Nephron (organoid): ENCODE measurements at regions not wholly inside any gene's neighbourhood (a gene's known extent, or its start where the extent isn't known, plus 50 kb on each side); places are given as distances from the start of the nearest gene placed in this dataset.

Experiments used
- H3K27ac Mint-ChIP-seq, 3 experiments: 2 replicates each; pipeline ENCODE4 v1.8.0; 2020; ENCODE audit warnings: mixed read lengths in 3 of 3, mild to moderate bottlenecking in 2 of 3, moderate library complexity in 1 of 3
- H3K27me3 Mint-ChIP-seq: 2 replicates; pipeline ENCODE4 v1.8.0; 2021; ENCODE audit warnings: low read depth, mild to moderate bottlenecking, moderate library complexity, mixed read lengths
- H3K36me3 Mint-ChIP-seq: 2 replicates; pipeline ENCODE4 v1.8.0; 2020; ENCODE audit warnings: low read depth, mixed read lengths
- H3K4me1 Mint-ChIP-seq: 2 replicates; pipeline ENCODE4 v1.8.0; 2020; ENCODE audit warnings: mixed read lengths
- H3K4me3 Mint-ChIP-seq, 3 experiments: 2 replicates each; pipeline ENCODE4 v1.8.0; 2020; ENCODE audit warnings: mild to moderate bottlenecking in 3 of 3, mixed read lengths in 3 of 3, moderate library complexity in 2 of 3
- H3K9me3 Mint-ChIP-seq: 2 replicates; pipeline ENCODE4 v1.8.0; 2020; ENCODE audit warnings: mixed read lengths
- CTCF ChIP-seq, 3 experiments: fragments of 200-600 bp; sonication (generic); IDR thresholded peaks; one replicate each; pipeline ENCODE4 v1.5.0; 2021; ENCODE audit warnings: antibody characterized with exemption in 3 of 3; ENCODE audit not compliant: unreplicated experiment in 3 of 3

- H3K27me3 Mint-ChIP-seq = peaks cover 31% of the 10 kb centered on the region
- no peak overlapping the region for H3K4me3 Mint-ChIP-seq
- no peaks in the 10 kb centered on the region for H3K4me1 Mint-ChIP-seq
- TF ChIP-seq CTCF (IDR thresholded peaks at IDR 0.05; ENCODE audit: unreplicated experiment in 3 of 3) = no peak
- H3K36me3 Mint-ChIP-seq = no peaks in the 10 kb centered on the region
- H3K27ac Mint-ChIP-seq = no peak overlapping the region
- no peaks in the 10 kb centered on the region for H3K9me3 Mint-ChIP-seq
These were observed 297.6 kb upstream of the ZNF507 start for GRCh38 chr19:32047788-32048187.

DNA sequence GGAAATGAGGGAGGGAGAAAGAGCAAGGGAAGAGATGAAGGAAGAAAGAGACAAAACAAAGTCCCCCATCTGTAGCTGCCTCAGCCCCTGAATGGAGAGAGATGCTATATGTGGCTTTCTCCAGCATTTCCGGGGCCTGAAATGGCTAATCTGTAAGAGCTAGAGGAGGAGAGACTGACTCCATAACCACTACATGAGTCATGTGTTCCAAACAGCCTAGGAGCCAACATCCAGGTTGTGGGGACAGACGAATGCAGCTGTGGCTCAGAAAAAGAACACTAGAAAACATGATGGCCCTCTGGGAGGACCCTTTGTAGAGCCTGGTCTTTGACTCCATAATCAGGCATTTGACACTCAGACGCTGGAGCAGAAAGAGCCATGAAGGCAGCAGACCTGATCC lies 292.0 kb upstream of the ZNF507 start:
- no peak for TF ChIP-seq CTCF (IDR thresholded peaks at IDR 0.05; ENCODE audit: unreplicated experiment in 3 of 3)
- no peak overlapping the region for H3K27ac Mint-ChIP-seq
- no peaks in the 10 kb centered on the region for H3K4me1 Mint-ChIP-seq
- no peaks in the 10 kb centered on the region for H3K9me3 Mint-ChIP-seq
- H3K27me3 Mint-ChIP-seq = peaks cover 26% of the 10 kb centered on the region
- no peak overlapping the region for H3K4me3 Mint-ChIP-seq
- H3K36me3 Mint-ChIP-seq = no peaks in the 10 kb centered on the region

GRCh38 chr19:32053861-32054260 lies 291.5 kb upstream of the ZNF507 start:
- no peaks in the 10 kb centered on the region for H3K4me1 Mint-ChIP-seq
- H3K36me3 Mint-ChIP-seq = no peaks in the 10 kb centered on the region
- peaks cover 26% of the 10 kb centered on the region for H3K27me3 Mint-ChIP-seq
- no peaks in the 10 kb centered on the region for H3K9me3 Mint-ChIP-seq
- H3K4me3 Mint-ChIP-seq = no peak overlapping the region
- TF ChIP-seq CTCF (IDR thresholded peaks at IDR 0.05; ENCODE audit: unreplicated experiment in 3 of 3) = no peak
- H3K27ac Mint-ChIP-seq = no peak overlapping the region

- no peak for TF ChIP-seq CTCF (IDR thresholded peaks at IDR 0.05; ENCODE audit: unreplicated experiment in 3 of 3)
- Mint-ChIP-seq H3K27me3 (peaks cover 14% of the 10 kb centered on the region), H3K36me3 (no peaks in the 10 kb centered on the region), H3K9me3 (no peaks in the 10 kb centered on the region), H3K4me1 (no peaks in the 10 kb centered on the region), H3K27ac (no peak overlapping the region), H3K4me3 (no peak overlapping the region)
These were observed 287.3 kb upstream of the ZNF507 start for GRCh38 chr19:32058131-32058530.

DNA sequence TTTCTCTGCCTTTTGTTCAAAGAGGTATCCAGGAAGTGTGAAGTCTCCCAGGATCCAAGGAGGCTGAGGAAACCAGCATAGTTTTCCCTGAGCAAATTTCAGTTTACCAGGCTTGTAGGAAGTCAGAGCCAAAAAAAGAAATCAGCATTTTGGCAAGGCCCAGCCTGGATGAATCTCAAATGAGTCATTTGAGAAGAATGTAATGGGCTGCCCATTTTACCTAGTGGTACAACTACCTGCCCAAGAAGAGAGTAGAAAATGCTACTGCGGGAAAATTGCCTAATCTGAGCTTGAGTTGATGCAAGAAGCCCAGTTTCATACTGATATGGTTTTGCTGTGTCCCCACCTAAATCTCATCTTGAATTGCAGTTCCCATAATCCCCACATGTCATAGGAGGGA lies 284.1 kb upstream of the ZNF507 start:
- H3K9me3 Mint-ChIP-seq = no peaks in the 10 kb centered on the region
- H3K27me3 Mint-ChIP-seq = peaks cover 13% of the 10 kb centered on the region

More for the DNA sequence above, 284.1 kb upstream of the ZNF507 start:
- Mint-ChIP-seq H3K4me1 (no peaks in the 10 kb centered on the region), H3K4me3 (no peak overlapping the region), H3K27ac (no peak overlapping the region), H3K36me3 (no peaks in the 10 kb centered on the region)
- TF ChIP-seq CTCF (IDR thresholded peaks at IDR 0.05; ENCODE audit: unreplicated experiment in 3 of 3) = no peak
